Astrocyte of the cerebellum (primary cell): ENCODE measurements at regions not wholly inside any gene's neighbourhood (a gene's known extent, or its start where the extent isn't known, plus 50 kb on each side); places are given as distances from the start of the nearest gene placed in this dataset.

Experiments
- DNase-seq: peaks from one replicate; pipeline ENCODE4 v3.0.0-alpha.2; 2011; ENCODE audit warnings: low read depth
- H3K4me3 ChIP-seq: 2 replicates; pipeline ENCODE4 v1.5.1; 2011; ENCODE audit warnings: mild to moderate bottlenecking, low read depth, low read length, moderate library complexity
- CTCF ChIP-seq: IDR thresholded peaks from 2 replicates; pipeline ENCODE4 v1.5.1; 2012; ENCODE audit warnings: low read length, low read depth, moderate library complexity, mild to moderate bottlenecking; ENCODE audit errors: missing control alignments
- in situ Hi-C: cut with HindIII; loops from 2 replicates; pipeline ENCODE4 v1.10.0; 2017; ENCODE audit warnings: low sequenced_read_pairs

GRCh38 chr18:56109757-56110156 lies 521.8 kb upstream of the TCF4 start:
- DNase-seq = no peak
- in situ Hi-C loops = no loop called here
- H3K4me3 ChIP-seq = no peak overlapping the region
- TF ChIP-seq CTCF = no peak

GRCh38 chr18:56108478-56109367 lies 520.7 kb upstream of the TCF4 start:
- no peak for DNase-seq
- no peak for TF ChIP-seq CTCF
- in situ Hi-C loops = no loop called here
- no peak overlapping the region for H3K4me3 ChIP-seq

- no peak overlapping the region for H3K4me3 ChIP-seq
- in situ Hi-C loops = no loop called here
- no peak for DNase-seq
- no peak for TF ChIP-seq CTCF
Observed at GRCh38 chr18:56107821-56108477, 520.0 kb upstream of the TCF4 start.

- in situ Hi-C loops = no loop called here
- DNase-seq = no peak
- no peak for TF ChIP-seq CTCF
- H3K4me3 ChIP-seq = no peak overlapping the region
Observed at GRCh38 chr18:56100090-56100722, 512.2 kb upstream of the TCF4 start.

- TF ChIP-seq CTCF = no peak
- H3K4me3 ChIP-seq = no peak overlapping the region
- in situ Hi-C loops = no loop called here
- DNase-seq = no peak
Observed at GRCh38 chr18:56097621-56098020, 509.6 kb upstream of the TCF4 start.

GRCh38 chr18:56096861-56097260 lies 508.9 kb upstream of the TCF4 start:
- TF ChIP-seq CTCF = no peak
- in situ Hi-C loops = no loop called here

More at GRCh38 chr18:56096861-56097260, 508.9 kb upstream of the TCF4 start:
- no peak for DNase-seq
- H3K4me3 ChIP-seq = no peak overlapping the region
